ENCODE measurements at regions not wholly inside any gene's neighbourhood (a gene's known extent, or its start where the extent isn't known, plus 50 kb on each side); places are given as distances from the start of the nearest gene placed in this dataset.
"Not testable (repeated sequence)": the region's sequence is repeated elsewhere in the genome, so short reads cannot be mapped to it uniquely, and the experiment has no call there.

GRCh38 chr2:47301277-47301618 is 67.9 kb upstream of the EPCAM start:
- Mint-ChIP-seq H3K27me3 (ENCODE audit: low read depth) (peaks cover 42% of the 10 kb centered on the region), H3K4me3 (no peak overlapping the region), H3K4me1 (ENCODE audit: low read depth) (peaks cover 5% of the 10 kb centered on the region), H3K27ac (no peak overlapping the region), H3K36me3 (ENCODE audit: low read depth) (no peaks in the 10 kb centered on the region), H3K9me3 (no peaks in the 10 kb centered on the region)
- DNase-seq (ENCODE audit: low spot score): no peak

GRCh38 chr2:47300609-47301276 is 68.4 kb upstream of the EPCAM start:
- no peaks in the 10 kb centered on the region for H3K9me3 Mint-ChIP-seq
- H3K27ac Mint-ChIP-seq: no peak overlapping the region
- H3K4me1 Mint-ChIP-seq (ENCODE audit: low read depth): peaks cover 5% of the 10 kb centered on the region
- H3K36me3 Mint-ChIP-seq (ENCODE audit: low read depth): no peaks in the 10 kb centered on the region
- no peak overlapping the region for H3K4me3 Mint-ChIP-seq
- H3K27me3 Mint-ChIP-seq (ENCODE audit: low read depth): peaks cover 46% of the 10 kb centered on the region
- no peak for DNase-seq (ENCODE audit: low spot score)

DNA sequence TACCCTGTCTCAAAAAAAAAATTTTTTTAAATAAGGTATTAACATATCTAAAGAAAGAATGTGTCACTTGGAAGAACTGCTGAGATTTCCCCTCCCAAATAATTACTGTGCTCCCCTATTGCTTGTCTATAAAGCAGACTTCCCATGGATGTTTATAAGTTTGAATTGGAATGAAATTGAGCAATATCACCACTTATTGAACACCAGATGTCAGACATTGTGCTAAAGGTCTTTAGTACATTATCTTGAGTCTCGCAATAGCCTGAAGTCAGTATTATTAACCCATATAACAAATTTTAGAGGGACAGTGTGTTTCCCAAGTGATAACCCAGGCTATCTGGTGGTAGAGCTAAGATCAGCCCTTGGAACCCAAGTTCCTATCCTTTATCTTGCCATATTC is 69.0 kb upstream of the EPCAM start:
- Mint-ChIP-seq H3K27me3 (ENCODE audit: low read depth) (peaks cover 44% of the 10 kb centered on the region), H3K4me3 (no peak overlapping the region), H3K9me3 (no peaks in the 10 kb centered on the region), H3K4me1 (ENCODE audit: low read depth) (peaks cover 5% of the 10 kb centered on the region), H3K36me3 (ENCODE audit: low read depth) (no peaks in the 10 kb centered on the region), H3K27ac (no peak overlapping the region)
- no peak for DNase-seq (ENCODE audit: low spot score)

DNA sequence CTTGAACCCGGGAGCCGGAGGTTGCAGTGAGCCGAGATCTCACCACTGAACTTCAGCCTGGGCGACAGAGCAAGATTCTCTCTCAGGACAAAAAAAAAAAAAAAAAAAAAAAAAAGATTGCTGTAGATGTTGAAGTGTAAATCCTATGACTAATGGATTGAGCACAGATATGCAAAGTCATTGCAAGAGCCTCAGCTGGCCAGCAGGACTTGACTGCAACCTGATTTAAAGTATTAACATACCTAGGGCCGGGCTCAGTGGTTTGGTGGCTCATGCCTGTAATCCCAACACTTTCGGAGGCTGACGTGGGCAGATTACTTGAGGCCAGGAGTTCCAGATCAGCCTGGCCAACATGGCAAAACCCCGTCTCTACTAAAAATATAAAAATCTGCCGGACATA is 69.6 kb upstream of the EPCAM start:
- peaks cover 5% of the 10 kb centered on the region for H3K4me1 Mint-ChIP-seq (ENCODE audit: low read depth)
- no peak for DNase-seq (ENCODE audit: low spot score)
- H3K4me3 Mint-ChIP-seq: no peak overlapping the region
- peaks cover 39% of the 10 kb centered on the region for H3K27me3 Mint-ChIP-seq (ENCODE audit: low read depth)
- H3K36me3 Mint-ChIP-seq (ENCODE audit: low read depth): no peaks in the 10 kb centered on the region
- H3K9me3 Mint-ChIP-seq: no peaks in the 10 kb centered on the region
- no peak overlapping the region for H3K27ac Mint-ChIP-seq

- no peaks in the 10 kb centered on the region for H3K36me3 Mint-ChIP-seq (ENCODE audit: low read depth)
- peaks cover 5% of the 10 kb centered on the region for H3K4me1 Mint-ChIP-seq (ENCODE audit: low read depth)
- no peak overlapping the region for H3K27ac Mint-ChIP-seq
- peaks cover 41% of the 10 kb centered on the region for H3K27me3 Mint-ChIP-seq (ENCODE audit: low read depth)
- DNase-seq (ENCODE audit: low spot score): no peak
- no peak overlapping the region for H3K4me3 Mint-ChIP-seq
- H3K9me3 Mint-ChIP-seq: no peaks in the 10 kb centered on the region
Observed at GRCh38 chr2:47298771-47299170, 70.3 kb upstream of the EPCAM start.

GRCh38 chr2:47297767-47298425 is 71.2 kb upstream of the EPCAM start:
- peaks cover 39% of the 10 kb centered on the region for H3K27me3 Mint-ChIP-seq (ENCODE audit: low read depth)
- H3K4me1 Mint-ChIP-seq (ENCODE audit: low read depth): peaks cover 5% of the 10 kb centered on the region
- no peaks in the 10 kb centered on the region for H3K9me3 Mint-ChIP-seq
- H3K36me3 Mint-ChIP-seq (ENCODE audit: low read depth): no peaks in the 10 kb centered on the region
- no peak overlapping the region for H3K27ac Mint-ChIP-seq
- H3K4me3 Mint-ChIP-seq: no peak overlapping the region
- DNase-seq (ENCODE audit: low spot score): no peak

GRCh38 chr2:47295981-47296635 is 73.0 kb upstream of the EPCAM start:
- no peaks in the 10 kb centered on the region for H3K9me3 Mint-ChIP-seq
- no peak overlapping the region for H3K27ac Mint-ChIP-seq
- no peaks in the 10 kb centered on the region for H3K36me3 Mint-ChIP-seq (ENCODE audit: low read depth)
- DNase-seq (ENCODE audit: low spot score): no peak
- no peak overlapping the region for H3K4me3 Mint-ChIP-seq
- H3K4me1 Mint-ChIP-seq (ENCODE audit: low read depth): peaks cover 5% of the 10 kb centered on the region
- peaks cover 31% of the 10 kb centered on the region for H3K27me3 Mint-ChIP-seq (ENCODE audit: low read depth)

DNA sequence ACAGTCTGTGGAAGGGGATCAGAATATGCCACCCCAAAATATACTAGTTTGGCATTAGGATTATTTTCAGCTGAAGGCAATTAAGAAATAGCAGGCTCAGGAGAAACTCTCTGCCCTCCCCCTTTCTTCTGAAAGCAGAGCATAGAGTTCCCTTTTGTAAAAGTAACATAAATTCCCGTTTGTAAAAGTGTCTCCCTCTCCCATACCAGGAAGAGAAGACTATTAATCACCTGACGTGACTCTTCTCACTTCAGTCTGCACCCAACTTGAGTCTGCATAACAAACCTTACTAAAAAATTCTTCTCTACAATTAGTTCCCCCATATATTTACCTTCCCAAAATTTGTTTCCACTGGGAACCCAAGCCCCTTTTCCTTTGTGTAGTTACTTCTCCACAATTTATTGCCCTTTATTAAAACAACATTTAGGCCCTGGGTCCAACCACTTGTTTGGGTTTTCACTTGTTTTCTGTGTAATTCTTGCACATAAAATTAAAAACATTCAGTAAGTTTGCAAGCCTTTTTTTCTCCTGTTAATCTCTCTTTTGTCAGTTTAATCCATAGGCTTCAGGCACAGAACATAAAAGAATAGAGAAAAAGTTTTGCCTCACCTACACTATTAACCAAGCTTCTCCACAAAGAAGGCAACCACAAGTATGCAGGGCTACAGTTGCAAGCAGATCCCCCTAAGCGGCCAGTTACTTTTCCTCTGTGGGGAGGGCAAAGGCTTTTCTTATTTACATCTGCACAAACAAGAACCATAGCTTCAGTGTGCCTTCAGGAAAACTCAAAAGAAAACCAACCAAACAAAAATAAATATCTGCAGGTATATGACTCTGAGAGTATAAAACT is 73.8 kb upstream of the EPCAM start:
- Mint-ChIP-seq H3K9me3 (no peaks in the 10 kb centered on the region), H3K4me1 (ENCODE audit: low read depth) (peaks cover under 1% of the 10 kb centered on the region), H3K36me3 (ENCODE audit: low read depth) (no peaks in the 10 kb centered on the region), H3K27ac (no peak overlapping the region), H3K27me3 (ENCODE audit: low read depth) (peaks cover 24% of the 10 kb centered on the region), H3K4me3 (no peak overlapping the region)
- DNase-seq (ENCODE audit: low spot score): no peak

GRCh38 chr2:47293976-47294375 is 75.1 kb upstream of the EPCAM start:
- Mint-ChIP-seq H3K4me1 (ENCODE audit: low read depth) (no peaks in the 10 kb centered on the region), H3K4me3 (no peak overlapping the region), H3K27me3 (ENCODE audit: low read depth) (peaks cover 20% of the 10 kb centered on the region), H3K9me3 (no peaks in the 10 kb centered on the region), H3K36me3 (ENCODE audit: low read depth) (no peaks in the 10 kb centered on the region), H3K27ac (no peak overlapping the region)
- no peak for DNase-seq (ENCODE audit: low spot score)

DNA sequence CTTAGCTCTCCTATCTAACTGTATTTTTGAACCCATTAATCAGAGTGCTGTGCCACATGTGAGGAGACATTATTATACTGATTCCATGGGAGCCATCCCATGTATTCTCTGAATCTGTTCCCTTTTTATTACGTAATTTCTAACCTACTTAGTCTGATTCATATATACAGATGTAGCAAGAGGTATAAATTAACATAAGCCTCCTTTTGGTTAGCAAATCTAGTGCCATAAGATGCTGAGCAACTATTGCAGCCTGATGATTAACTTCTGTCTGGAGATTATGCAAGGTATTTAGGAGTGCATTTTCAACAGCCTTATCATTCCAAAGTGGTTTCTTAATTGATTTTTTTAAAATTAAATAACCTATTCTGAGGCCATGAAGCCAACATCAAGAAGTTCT is 80.2 kb upstream of the EPCAM start:
- peaks cover 6% of the 10 kb centered on the region for H3K27me3 Mint-ChIP-seq (ENCODE audit: low read depth)

GRCh38 chr2:47283659-47284058 is 85.5 kb upstream of the EPCAM start:
- DNase-seq (ENCODE audit: low spot score): no peak
- Mint-ChIP-seq H3K27ac (no peak overlapping the region), H3K27me3 (ENCODE audit: low read depth) (peaks cover 10% of the 10 kb centered on the region), H3K36me3 (ENCODE audit: low read depth) (no peaks in the 10 kb centered on the region), H3K9me3 (no peaks in the 10 kb centered on the region), H3K4me1 (ENCODE audit: low read depth) (no peaks in the 10 kb centered on the region), H3K4me3 (no peak overlapping the region)

More for the DNA sequence above, 80.2 kb upstream of the EPCAM start:
- DNase-seq (ENCODE audit: low spot score): no peak
- Mint-ChIP-seq H3K9me3 (no peaks in the 10 kb centered on the region), H3K27ac (no peak overlapping the region), H3K4me1 (ENCODE audit: low read depth) (no peaks in the 10 kb centered on the region), H3K36me3 (ENCODE audit: low read depth) (no peaks in the 10 kb centered on the region), H3K4me3 (no peak overlapping the region)

- H3K36me3 Mint-ChIP-seq (ENCODE audit: low read depth): no peaks in the 10 kb centered on the region
- no peak overlapping the region for H3K4me3 Mint-ChIP-seq
- H3K4me1 Mint-ChIP-seq (ENCODE audit: low read depth): no peaks in the 10 kb centered on the region
- H3K9me3 Mint-ChIP-seq: no peaks in the 10 kb centered on the region
- H3K27ac Mint-ChIP-seq: no peak overlapping the region
- H3K27me3 Mint-ChIP-seq (ENCODE audit: low read depth): peaks cover 8% of the 10 kb centered on the region
- DNase-seq (ENCODE audit: low spot score): no peak
Observed at GRCh38 chr2:47282621-47283272, 86.4 kb upstream of the EPCAM start.

DNA sequence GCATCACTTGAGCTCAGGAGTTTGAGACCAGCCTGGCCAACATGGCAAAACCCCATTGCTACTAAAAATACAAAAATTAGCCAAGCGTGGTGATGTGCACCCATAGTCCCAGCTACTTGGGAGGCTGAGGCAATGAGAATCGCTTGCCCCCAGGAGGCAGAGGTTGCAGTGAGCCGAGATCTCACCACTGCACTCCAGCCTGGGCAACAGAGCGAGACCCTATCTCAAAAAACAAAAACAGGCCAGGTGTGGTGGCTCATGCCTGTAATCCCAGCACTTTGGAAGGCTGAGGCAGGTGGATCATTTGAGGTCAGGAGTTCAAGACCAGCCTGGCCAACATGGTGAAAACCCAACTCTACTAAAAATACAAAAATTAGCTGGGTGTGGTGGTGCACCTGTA is 89.6 kb upstream of the EPCAM start:
- H3K27ac Mint-ChIP-seq; H3K4me1 Mint-ChIP-seq (ENCODE audit: low read depth); H3K27me3 Mint-ChIP-seq (ENCODE audit: low read depth); DNase-seq (ENCODE audit: low spot score); H3K4me3 Mint-ChIP-seq; H3K36me3 Mint-ChIP-seq (ENCODE audit: low read depth); H3K9me3 Mint-ChIP-seq: not testable (repeated sequence)

Data from T-helper 2 cell treated with Interferon-gamma antibody and Interleukin-4, amounts not matched to agents 5 μg/mL and 100 μg/mL, for 36 hours (primary cell).